GDM1 (cell line): ENCODE measurements at regions not wholly inside any gene's neighbourhood (a gene's known extent, or its start where the extent isn't known, plus 50 kb on each side); places are given as distances from the start of the nearest gene placed in this dataset.
A peak's percentile ranks its signal among the peaks of the same experiment; 100 is the strongest.

Experiments
- DNase-seq: peaks from one replicate; lab custom pipeline; 2025; lab: John Stamatoyannopoulos, UW

DNA sequence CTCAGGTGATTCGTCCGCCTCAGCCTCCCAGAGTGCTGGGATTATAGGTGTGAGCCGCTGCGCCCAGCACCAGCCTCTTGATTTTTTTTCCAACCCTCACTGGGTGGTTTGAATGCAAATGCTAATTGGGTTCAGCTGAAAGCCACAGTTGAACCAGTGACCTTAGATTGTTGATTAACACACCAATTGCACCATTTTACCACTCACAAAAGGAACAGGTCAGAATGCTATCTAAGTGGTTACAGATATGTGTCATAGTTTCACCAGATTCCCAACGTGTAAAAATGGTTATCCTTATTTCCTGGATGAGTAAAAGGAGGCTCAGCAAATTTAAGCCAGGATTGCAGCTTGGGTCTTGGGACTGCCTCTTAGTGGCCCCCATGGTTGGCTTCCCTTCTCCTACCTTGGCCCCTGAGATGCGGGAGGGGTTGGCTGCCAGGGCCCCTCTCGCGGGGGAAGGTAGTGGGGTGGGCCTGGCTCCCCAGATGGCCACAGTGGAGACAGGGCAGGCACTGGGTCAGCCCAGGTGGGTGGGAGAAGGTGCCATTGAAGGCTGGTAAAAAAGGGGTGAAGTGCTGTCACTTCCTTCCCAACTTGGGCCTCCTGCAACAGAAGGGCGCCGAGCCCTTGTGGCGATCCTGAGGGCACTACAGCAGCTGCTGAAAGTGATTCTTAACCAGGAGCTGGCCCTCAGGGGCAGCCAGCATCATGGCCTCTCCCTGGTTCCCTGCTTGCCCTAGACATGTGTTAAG lies 164.9 kb upstream of the HAAO start:
- no peak for DNase-seq

- no peak for DNase-seq
Measured at GRCh38 chr2:42954227-42954962, 162.0 kb upstream of the HAAO start.

DNA sequence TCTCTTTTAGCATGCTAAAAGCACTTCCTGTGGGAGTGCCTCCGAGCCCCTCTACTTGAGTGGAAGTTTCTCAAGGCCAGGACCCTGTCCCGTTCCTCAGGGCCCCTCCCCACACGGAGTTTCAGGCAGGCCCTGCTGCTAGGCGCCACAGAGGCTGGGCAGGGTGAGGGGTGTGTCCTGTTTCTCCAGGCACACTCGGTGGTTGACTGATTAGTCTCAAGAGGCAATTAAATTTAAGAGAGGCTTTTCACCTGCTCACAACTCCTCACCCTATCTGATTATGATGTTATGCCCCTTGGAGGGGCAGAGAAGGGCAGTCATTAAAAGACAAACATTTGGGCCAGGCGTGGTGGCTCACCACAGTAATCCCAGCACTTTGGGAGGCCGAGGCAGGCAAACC lies 160.8 kb upstream of the HAAO start:
- no peak for DNase-seq

- DNase-seq = peak; percentile 62
Measured at GRCh38 chr2:42951263-42951938, 159.0 kb upstream of the HAAO start.

DNA sequence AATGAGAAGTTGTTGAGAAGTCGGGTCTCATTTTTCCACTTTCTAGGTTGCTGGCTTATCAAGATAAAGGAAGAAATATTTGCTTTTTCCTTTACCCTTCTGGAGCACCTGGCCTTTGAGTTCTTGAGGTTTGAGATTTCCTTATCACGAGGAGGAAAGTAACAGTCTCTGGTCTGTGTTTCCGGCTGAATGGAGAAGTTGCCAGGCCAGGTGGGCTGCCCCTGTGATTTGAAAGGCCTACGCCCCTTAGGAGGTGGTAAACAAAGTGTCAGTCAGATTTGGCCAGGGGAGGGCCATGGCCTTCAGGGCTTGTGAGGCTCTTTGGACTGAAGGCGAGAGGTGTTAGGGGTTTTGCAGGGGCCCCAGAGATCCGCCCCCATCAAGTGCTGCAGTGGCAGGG lies 156.7 kb upstream of the HAAO start:
- peak; percentile 76 for DNase-seq

GRCh38 chr2:42947809-42948600 lies 155.6 kb upstream of the HAAO start:
- no peak for DNase-seq

- DNase-seq = no peak
Measured at GRCh38 chr2:42944779-42945415, 152.5 kb upstream of the HAAO start.

- no peak for DNase-seq
Measured at GRCh38 chr2:42942990-42943493, 150.7 kb upstream of the HAAO start.

GRCh38 chr2:42942214-42942989 lies 150.0 kb upstream of the HAAO start:
- no peak for DNase-seq

GRCh38 chr2:42941633-42942176 lies 149.3 kb upstream of the HAAO start:
- DNase-seq = no peak

DNA sequence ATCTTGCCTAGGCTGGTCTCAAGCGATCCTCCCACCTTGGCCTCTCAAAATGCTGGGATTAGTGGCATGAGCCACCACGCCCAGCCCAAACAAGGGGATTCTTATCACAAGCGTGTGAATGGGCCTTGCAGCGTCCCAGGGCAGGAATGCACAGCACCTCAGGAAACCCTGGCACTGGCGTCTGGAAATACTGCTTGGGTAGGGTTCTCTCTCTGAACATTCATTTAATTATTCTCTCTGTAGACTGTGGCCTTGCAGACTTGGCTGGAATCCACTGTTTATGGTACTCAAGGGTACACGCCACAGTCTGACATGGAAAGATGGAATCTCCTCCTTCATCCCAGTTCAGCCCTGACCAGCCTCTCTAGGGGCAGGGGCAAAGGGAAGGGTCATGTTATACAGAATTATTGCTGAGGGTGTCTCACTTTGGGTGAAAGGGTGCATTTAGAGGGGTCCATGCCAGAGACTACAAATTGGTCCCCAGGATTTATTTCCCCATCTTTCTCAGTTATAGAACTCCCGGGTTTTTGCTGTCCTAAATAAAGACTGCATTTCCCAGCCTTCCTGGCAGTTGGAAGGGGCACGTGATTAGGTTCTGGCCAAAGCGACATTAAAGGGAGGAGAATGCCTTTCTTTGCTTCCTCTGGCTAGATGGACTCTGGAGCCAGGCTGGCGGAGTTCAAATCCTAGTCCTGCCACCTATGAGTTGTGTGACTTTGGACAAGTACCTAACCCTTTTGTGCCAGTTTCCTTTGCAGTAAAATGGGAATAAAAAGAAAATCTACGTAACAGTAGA lies 147.2 kb upstream of the HAAO start:
- DNase-seq = no peak

DNA sequence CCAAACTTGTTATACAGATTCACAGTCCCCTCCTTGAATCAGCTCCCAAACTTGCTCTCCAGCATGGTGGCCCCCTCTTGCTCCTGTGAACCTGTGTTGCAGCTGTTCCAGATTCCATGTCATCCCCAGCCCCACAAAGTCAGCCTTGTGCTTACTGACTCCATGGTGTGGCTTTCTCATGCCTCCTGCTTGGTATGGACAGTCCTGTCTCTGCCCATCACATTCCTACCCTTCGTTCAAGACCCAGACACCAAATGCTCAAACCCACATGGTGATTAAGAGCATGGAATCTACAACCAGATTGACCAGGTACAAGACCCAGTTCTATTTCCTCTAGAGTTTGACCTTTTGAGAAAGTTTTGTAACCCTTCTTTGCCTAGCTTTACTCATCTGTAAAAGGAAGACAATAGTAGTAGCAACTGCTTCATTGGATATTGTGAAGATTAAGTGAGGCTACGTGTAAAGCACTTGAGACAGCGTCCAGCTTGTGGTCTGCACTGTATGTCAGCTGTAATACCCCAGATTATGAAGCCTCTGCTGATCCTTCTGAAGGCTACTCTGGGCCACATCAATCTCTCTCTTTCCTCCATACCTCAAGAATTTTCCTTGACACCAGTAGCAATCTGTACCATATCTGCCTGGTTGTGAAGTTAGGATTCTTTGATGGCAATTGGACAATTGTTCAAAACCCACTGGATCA lies 146.4 kb upstream of the HAAO start:
- no peak for DNase-seq

- DNase-seq = no peak
Measured at GRCh38 chr2:42937171-42937875, 144.9 kb upstream of the HAAO start.

GRCh38 chr2:42935692-42936671 lies 143.6 kb upstream of the HAAO start:
- DNase-seq = no peak

GRCh38 chr2:42934580-42935186 lies 142.3 kb upstream of the HAAO start:
- DNase-seq = no peak

DNA sequence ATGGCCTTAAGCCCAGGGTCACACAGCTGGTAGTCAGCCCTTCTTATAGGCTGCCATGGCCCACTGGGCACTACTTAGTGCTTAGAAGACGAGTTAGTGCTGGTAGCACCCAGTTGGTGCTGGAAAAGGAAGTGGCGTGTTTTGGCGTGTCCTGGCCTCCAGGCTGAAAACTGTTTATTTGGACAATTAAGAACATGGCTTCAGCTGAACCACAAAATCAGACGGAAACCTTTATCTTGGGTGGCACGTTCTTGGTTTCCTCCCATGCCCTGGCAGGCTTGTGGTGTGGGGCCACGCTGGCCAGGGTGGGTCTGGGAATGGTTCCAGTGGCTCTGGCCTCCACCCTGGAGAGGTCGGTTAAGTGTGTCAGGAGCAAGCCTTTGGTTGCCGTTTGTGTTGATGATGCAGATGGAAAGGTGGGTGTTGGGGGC lies 141.5 kb upstream of the HAAO start:
- DNase-seq = peak; percentile 57
